ENCODE measurements at regions not wholly inside any gene's neighbourhood (a gene's known extent, or its start where the extent isn't known, plus 50 kb on each side); places are given as distances from the start of the nearest gene placed in this dataset.

GRCh38 chr2:12441750-12442475 is 274.8 kb upstream of the TRIB2 start:
- Histone ChIP-seq H3K27me3 (ENCODE audit: control insufficient read depth, insufficient read depth, low read length) (no peaks in the 10 kb centered on the region), H3K4me3 (ENCODE audit: low read depth, low read length) (no peak overlapping the region), H3K36me3 (ENCODE audit: control insufficient read depth, insufficient read depth, low read length) (no peaks in the 10 kb centered on the region)
- TF ChIP-seq CTCF (IDR thresholded peaks at IDR 0.05; ENCODE audit: insufficient read depth, low read length, poor library complexity, severe bottlenecking), result no peak
- DNase-seq (ENCODE audit: low read depth), result no peak

GRCh38 chr2:12442476-12442847 is 274.3 kb upstream of the TRIB2 start:
- no peak for TF ChIP-seq CTCF (IDR thresholded peaks at IDR 0.05; ENCODE audit: insufficient read depth, low read length, poor library complexity, severe bottlenecking)
- Histone ChIP-seq H3K36me3 (ENCODE audit: control insufficient read depth, insufficient read depth, low read length) (no peaks in the 10 kb centered on the region), H3K4me3 (ENCODE audit: low read depth, low read length) (no peak overlapping the region), H3K27me3 (ENCODE audit: control insufficient read depth, insufficient read depth, low read length) (no peaks in the 10 kb centered on the region)
- no peak for DNase-seq (ENCODE audit: low read depth)

- TF ChIP-seq CTCF (IDR thresholded peaks at IDR 0.05; ENCODE audit: insufficient read depth, low read length, poor library complexity, severe bottlenecking), result no peak
- DNase-seq (ENCODE audit: low read depth), result no peak
Measured at GRCh38 chr2:12448846-12449505, 267.8 kb upstream of the TRIB2 start.

GRCh38 chr2:12451726-12452125 is 265.0 kb upstream of the TRIB2 start:
- Histone ChIP-seq H3K36me3 (ENCODE audit: control insufficient read depth, insufficient read depth, low read length) (no peaks in the 10 kb centered on the region), H3K27me3 (ENCODE audit: control insufficient read depth, insufficient read depth, low read length) (no peaks in the 10 kb centered on the region), H3K4me3 (ENCODE audit: low read depth, low read length) (no peak overlapping the region)
- no peak for TF ChIP-seq CTCF (IDR thresholded peaks at IDR 0.05; ENCODE audit: insufficient read depth, low read length, poor library complexity, severe bottlenecking)
- DNase-seq (ENCODE audit: low read depth), result no peak

More at GRCh38 chr2:12448846-12449505, 267.8 kb upstream of the TRIB2 start:
- H3K27me3 ChIP-seq (ENCODE audit: control insufficient read depth, insufficient read depth, low read length), result no peaks in the 10 kb centered on the region
- no peak overlapping the region for H3K4me3 ChIP-seq (ENCODE audit: low read depth, low read length)
- H3K36me3 ChIP-seq (ENCODE audit: control insufficient read depth, insufficient read depth, low read length), result no peaks in the 10 kb centered on the region

GRCh38 chr2:12452185-12452584 is 264.6 kb upstream of the TRIB2 start:
- no peaks in the 10 kb centered on the region for H3K27me3 ChIP-seq (ENCODE audit: control insufficient read depth, insufficient read depth, low read length)
- DNase-seq (ENCODE audit: low read depth), result no peak
- H3K4me3 ChIP-seq (ENCODE audit: low read depth, low read length), result no peak overlapping the region
- no peak for TF ChIP-seq CTCF (IDR thresholded peaks at IDR 0.05; ENCODE audit: insufficient read depth, low read length, poor library complexity, severe bottlenecking)
- no peaks in the 10 kb centered on the region for H3K36me3 ChIP-seq (ENCODE audit: control insufficient read depth, insufficient read depth, low read length)
